Hematopoietic multipotent progenitor cell (in vitro differentiated cells): ENCODE measurements at regions not wholly inside any gene's neighbourhood (a gene's known extent, or its start where the extent isn't known, plus 50 kb on each side); places are given as distances from the start of the nearest gene placed in this dataset.
"Not testable (repeated sequence)": the region's sequence is repeated elsewhere in the genome, so short reads cannot be mapped to it uniquely, and the experiment has no call there.

Source experiments
- DNase-seq, 3 donors: peaks; one replicate each; pipeline ENCODE4 v3.0.0-alpha.2; 2011 to 2015; ENCODE audit warnings: low read depth in 2 of 3, low spot score in 2 of 3

DNA sequence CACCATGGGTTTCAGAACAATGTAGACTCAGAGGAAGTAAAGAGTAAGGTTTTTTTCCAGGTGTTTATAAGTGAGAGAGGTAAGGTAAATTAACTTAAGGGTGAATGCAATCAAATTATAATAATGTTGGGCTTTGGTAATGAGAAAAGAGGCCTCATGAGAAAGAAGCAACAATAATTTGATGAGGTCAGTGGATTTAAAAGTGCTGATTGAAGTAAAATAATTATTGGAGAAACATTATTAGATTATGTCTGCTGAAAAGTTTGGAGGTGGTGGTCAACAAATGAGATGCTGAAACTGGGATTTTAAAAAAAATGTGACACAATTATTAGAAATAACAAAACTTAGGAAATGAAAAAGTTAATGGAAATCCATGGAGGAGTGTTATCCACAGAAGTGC lies 187.4 kb upstream of the BRINP3 start:
- no peak for DNase-seq

DNA sequence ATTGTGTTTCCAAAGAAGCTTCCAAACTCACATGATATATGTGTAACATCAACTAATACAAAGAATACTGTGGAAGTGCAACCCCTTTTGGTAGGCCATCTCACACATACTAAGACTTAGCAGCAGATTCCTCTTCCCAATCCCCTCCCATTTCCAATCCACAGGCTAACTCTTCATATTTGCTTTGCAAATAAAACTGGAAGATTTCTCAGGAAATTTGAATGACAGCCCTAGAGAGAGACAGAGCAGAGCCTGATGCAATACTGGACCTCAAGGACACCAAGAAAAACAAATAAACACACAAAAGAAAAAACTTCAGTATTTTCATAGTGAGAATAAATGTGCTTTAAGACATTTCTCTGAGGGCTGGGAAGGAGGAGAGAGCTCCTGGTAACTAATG lies 190.2 kb upstream of the BRINP3 start:
- no peak for DNase-seq

DNA sequence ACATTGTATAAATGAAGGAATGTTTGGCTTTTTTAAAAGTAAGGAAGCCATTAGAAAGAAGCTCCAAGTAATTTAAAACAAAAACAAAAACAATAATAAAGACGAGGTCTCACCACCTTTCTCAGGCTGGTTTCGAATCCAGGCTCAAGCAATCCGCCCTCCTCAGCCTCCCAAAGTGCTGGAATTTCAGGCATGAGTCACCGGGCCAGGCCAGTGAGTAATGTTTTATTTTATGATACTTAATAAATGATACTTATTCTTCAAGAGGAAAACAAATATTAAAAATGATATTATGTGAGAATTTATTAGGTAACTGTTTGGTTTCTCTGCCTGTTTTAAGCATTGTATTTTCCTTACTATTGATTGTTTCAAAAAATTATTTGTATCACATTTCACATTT lies 201.4 kb upstream of the BRINP3 start:
- DNase-seq = no peak

DNA sequence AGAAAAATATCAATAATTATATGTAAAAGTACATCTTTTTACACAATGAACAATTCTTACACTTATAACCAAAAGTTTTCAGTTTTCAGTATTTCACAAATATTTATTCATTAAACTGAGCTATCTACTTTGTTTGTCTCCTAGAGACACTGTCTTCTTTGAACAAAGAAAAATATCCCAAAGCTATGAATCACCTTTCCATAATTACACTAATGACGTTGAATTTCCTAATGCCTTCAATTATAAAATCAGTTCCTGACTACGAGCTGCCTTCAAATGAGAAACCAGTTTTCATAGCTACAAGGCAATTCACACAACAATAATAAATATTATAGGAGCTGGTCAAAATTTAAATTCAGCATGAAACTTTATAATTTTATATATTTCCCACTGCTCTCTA lies 201.8 kb upstream of the BRINP3 start:
- no peak for DNase-seq

DNA sequence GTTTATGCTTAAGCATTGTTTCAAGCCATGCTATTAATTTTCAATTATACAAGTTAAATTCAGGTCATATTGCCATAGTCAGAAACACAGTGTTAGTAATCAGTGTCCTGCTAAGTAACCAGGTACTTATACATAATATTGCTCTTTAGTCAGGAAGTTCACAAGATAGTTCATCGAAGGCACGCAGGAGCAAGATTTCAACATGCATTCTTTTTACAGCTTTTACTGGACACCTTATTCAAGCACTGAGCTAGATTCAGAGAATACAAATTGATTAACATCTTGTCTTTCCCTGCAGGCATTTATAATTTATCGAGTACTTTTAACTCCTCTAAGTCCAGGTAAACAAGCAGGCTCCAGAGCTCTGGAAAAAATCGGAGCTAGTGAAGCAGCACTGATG lies 202.3 kb upstream of the BRINP3 start:
- DNase-seq = no peak

DNA sequence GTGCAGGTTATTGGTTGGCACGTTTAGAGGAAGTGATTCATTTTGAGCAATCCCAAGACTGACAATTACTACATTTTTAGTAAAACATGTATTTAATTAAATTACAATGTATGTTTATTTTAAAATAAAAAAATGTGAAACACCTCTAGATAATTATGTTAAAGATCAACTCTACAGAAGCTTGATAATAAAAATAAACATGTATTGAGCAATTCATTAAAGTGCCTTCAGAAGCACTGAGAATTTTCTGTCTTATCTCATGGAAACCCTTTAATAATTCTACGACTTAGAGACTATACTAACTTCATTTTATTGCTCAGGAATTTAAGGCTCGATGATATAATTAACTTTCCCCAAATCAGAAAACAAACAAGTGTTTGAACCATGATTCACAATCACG lies 208.0 kb upstream of the BRINP3 start:
- DNase-seq = no peak

DNA sequence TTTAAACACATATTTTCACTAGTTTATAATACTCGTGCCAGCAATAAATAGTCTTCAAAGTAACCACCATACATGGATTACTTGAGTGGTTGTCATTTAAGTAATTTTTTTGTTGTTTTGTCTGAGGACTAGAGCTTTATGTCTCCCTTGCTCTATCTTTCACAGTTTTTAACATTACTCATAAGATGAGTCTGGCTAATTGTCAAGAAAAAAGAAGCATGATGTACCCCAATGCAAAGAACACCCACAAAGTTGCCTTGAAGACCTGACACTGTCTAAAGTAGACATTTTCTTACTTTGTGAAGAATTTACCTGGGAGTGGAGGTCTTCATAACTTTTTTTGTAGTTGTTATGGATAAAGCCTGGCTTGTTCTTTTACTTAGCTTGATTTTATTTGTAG lies 210.4 kb upstream of the BRINP3 start:
- DNase-seq = no peak

DNA sequence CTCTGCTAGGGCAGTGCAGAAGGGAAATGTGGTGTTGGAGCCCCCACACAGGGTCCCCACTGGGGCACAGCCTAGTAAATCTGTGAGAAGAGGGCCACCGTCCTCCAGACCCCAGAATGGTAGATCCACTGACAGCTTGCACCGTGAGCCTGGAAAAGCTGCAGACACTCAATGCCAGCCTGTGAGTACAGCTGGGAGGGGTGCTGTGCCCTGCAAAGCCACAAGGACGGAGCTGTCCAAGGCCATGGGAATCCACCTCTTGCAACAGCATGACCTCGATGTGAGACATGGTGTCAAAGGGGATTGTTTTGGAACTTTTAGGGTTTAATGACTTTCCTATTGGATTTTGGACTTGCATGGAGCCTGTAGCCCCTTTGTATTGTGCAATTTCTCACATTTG lies 220.8 kb upstream of the BRINP3 start:
- not testable (repeated sequence) for DNase-seq

DNA sequence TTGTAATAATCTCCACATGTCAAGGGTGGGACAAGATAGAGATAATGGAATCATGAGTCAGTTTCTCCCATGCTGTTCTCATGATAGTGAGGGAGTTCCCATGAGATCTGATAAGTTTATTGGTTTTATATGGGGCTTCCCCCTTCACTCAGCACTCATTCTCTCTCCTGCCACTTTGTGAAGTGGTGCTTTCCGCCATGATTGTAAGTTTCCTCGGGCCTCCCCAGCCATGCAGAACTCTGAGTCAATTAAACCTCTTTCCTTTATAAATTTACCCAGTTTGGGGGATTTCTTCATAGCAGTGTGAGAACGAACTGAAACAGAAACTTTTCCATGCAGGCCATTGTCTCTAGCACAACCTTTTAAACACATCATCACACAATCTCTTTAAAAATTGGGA lies 221.5 kb upstream of the BRINP3 start:
- no peak for DNase-seq

DNA sequence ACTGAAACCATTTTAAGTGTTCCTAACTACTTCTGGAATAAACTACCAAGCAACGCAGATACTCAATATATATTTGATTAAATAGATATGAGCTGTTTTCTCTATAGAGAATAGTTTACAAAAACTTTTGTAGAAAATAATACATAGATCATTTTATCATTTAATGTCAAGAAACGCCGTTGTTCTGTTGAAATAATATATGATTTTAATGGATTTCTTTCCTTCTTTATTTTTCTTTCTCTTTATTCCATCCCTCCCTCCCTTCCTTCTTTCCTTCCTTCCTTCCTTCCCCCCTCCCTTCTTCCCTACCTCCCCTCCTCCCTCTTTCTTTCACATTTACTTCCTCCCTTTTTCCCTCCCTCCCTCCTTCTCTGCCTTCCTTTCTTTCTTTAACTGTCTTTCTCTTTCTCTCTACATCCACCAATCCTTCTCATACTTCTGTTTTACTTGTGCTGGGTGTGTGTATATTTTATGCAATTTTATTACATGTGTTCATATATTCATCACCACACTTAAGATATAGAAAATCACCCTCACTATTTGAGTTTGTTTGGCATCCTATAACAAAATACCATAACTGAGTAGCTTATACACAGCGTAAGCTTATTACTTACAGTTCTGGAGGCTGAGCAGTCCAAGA lies 230.9 kb upstream of the BRINP3 start:
- no peak for DNase-seq

DNA sequence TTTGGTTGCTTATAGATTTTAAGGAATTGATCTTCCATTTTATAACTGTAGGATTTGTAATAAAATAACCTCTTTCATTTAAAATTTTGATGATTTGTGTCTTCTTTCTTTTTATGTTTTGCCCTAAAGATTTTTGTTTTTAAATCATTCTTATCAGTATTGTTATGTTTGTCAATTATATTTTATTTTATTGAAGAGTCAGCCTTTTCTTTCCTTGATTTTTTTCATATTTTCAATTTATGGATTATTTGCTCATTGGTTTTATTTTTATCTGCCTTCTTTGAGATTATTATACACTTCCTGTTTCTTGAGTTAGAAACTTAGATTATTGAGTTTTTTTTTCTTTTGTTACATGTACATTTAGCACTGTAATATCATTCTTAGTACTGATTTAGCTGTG lies 233.4 kb upstream of the BRINP3 start:
- no peak for DNase-seq

DNA sequence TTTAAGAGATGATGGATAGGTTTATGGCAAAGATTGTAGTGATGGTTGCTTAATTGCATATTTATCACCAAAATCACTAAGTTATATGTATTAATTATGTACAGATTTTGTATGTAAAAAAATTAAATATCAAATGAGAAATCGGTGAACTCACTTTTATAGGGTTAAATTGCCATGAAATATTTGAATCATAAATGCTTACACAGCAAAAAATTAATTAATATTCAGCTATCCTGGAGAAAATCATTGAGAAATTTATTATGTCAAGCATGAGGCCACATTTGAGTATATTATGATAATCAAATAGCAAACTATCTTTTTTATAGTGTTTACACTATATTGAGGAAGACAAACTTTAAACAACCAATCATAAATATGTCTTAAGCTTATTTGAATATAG lies 239.4 kb upstream of the BRINP3 start:
- no peak for DNase-seq

DNA sequence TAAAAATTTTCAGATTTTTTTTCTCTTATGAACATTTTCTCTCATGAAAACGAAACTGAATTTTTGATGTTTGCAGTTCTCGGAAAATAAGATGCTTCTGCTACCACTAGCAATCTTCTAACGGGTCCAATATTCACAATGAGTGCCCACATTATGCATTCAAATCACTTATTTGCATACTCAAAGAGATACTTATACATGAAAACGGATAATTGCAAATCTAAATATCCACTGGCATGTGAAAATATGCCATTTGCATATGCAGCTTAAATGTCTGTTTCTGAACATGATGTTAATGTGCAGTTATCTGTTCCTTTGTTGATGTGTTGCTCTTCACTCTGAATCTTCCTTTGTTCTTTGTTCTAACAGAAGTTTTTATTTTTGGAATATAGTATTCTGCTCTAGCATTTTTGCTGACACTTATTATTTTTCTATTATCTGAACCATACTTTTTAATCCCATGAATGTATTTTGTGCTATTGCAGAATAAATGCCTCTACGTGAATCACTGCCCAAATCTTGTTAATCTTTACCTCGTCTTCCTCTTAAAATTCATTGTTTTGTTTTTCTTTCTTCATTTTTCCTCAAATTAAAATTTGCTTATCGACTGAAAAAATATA lies 259.4 kb upstream of the BRINP3 start:
- no peak for DNase-seq

DNA sequence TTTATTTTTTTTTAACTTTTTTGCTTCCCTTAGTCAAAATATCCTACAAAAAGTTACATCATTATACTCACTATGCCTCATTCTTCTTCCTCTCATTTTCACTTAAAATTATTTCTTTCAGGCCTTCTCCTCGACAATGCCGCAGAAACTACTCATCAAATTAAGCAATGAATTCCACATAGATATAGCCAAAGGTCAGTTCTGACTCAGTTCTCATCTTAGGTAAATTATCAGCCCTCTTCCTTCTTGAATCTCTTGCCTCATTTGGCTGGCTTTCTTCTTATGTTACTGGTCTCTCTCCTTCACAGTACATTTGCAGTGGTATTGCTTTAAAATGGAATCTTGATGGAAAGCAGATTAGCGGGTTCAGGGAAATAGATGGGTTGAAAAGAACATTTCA lies 260.7 kb upstream of the BRINP3 start:
- no peak for DNase-seq

DNA sequence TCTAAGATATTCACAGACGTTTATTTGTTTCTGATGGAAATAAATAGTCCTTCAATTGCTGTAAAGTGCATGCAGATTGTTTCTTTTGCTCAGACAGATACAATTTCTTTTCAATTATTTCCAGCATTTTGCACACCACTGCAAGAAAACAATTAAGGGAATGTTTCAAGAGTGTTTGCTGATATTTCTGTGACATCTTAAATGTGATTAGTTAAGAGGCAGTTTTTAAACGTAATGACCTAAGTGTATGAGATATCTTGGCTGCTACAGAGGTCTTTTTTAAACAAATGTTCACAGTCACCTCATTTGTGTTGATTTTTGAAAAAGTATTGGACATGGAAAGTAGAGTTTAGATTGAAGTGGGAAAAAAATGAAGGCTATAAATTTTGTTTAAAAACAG lies 262.3 kb upstream of the BRINP3 start:
- no peak for DNase-seq

DNA sequence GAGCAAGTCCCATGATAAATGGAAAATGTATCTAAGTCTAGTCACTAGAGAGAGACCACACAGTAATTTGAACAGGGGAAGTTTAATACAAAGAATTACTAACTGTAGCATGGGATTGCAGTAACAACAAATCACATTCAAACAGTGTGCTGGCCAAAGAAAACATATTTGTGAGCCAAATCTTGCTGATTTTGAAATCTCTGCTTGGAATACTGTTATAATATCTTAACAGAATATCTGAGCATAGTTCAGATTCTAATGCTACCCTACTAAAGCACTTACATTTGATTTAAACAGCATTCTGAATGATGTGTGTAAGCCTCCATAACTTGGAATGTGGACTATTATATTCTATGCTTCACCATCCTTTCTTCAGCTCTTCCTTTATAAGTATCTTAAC lies 270.0 kb upstream of the BRINP3 start:
- no peak for DNase-seq

DNA sequence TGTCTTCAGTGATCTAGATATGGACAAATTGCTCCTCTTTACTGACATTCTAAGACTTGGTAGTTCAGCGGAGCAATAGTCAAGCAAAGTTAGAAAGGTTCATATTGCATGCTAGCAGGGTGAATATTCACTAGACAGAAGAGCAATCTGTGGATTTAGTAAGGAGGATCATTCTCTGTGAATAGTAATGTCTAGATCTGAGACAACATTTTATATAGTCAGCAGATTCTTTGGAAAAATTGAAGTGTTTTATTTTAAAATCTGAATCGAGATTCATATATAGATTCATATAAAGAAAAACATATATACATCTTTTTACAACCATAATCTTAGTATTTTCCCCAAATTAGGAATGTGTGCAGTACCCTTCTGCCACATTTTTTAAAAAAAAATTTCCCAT lies 274.5 kb upstream of the BRINP3 start:
- DNase-seq = no peak

DNA sequence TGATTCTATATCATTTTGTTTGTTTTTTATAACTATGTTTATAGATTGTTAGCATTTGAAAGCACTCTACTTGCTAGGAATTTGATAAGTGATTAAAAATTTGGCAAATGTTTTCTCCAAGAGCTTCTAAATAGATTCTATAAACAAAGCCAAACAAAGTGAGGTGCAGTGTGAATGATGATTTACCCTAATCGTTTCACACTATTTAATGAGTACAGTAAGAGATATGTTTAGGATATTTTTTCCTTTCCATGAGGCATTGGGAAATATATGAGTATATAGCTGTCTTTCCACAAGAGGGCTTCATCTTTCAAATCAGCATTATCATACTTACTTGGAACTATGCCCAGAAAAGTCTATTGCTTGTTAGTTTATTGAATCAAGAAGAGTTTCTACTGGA lies 277.0 kb upstream of the BRINP3 start:
- DNase-seq = peak in 2 of 3 donors; percentile 3 to 66

DNA sequence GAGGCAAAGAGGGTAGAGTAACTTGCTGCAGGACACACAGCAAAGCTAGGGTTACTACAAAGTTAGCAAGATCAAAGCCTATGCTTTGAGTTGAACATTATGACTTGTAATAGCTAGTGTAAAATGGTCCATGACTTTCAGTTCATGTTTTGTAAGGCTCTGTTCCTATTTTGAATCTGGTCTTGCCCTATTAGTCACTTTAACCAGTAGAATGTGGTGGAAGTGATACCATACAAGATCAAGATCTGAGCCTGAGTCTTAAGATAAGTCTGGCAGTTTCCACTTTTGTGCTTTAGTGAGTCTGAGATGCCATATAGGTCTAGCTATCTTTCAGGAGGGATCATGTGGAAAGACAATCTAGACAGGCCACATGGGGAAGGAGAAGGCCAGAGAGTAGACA lies 282.1 kb upstream of the BRINP3 start:
- peak in 1 of 3 donors; percentile 19 for DNase-seq

DNA sequence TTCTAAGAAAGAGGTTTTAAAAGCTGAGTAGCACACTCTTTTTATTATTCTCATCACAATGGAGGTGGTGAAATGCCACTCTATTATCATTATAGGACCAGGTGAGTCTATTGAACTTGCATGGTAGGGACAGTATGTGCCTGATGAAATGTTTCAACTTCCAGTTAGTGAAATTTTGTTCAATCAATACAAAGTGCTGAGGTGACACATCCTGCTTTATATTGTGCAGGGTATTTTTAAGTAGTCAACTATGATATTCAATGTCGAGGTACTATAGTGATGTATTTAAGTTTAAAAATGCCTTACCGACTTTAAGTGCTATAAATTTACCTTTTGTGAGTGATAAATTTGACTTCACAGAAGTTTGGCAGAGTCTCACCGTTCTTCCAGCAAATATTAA lies 284.7 kb upstream of the BRINP3 start:
- DNase-seq = no peak

DNA sequence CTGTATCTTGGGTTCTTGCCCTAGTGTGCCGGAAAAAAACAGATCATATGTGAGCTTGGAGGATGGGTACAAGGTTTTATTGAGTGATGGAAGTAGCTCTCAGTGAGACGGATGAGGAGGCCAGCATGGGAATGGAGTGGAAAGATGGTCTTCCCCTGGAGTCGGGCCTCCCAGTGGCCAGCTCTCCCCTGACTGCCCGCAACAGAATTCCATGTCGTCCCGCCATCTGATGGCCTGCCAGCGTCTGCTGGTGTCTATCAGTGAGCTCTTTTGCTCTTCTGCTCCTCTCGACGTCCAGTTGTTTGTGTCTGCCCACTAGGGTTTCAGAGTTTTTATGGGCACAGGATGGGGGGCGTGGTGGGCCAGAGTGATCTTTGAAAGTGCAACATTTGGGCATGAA lies 315.2 kb upstream of the BRINP3 start:
- no peak for DNase-seq

DNA sequence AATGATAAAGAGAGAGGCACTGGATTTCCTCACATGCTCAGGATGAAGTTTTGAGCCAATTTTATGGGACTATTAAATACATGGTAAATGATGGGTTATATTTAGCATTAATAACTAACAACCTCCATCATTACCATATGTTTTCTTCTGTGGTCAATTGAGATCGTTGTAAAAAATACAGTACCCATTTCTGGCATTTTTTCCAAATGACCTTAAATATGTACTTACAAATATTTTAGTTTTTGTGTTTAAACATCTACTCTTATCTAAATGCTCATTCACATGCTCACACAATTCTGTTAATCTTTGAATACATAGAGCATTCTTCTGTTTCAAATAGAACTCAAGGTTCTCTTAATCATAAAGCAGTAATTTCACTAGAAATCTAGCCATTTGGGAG lies 330.0 kb upstream of the BRINP3 start:
- DNase-seq = no peak

DNA sequence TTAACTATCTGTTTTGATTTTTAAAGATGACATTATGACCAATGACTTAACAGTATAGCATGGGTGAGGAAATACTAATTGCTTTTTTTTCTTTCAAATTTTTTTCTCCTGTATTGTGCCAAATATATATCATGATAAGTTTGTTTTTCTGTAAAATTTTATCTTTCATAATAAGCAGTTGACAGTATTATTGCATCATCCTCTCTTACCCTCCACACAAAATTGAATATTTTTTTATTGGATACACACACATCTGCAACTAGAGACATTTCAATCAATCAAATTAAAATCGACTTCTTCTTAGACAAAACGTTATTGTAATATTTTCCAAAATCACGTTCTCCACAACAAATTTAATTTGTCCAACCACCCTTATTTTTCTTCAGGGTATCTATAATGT lies 330.4 kb upstream of the BRINP3 start:
- no peak for DNase-seq
